GM12864 (cell line): ENCODE measurements at regions not wholly inside any gene's neighbourhood (a gene's known extent, or its start where the extent isn't known, plus 50 kb on each side); places are given as distances from the start of the nearest gene placed in this dataset.

Source experiments
- DNase-seq: peaks from one replicate; pipeline ENCODE4 v3.0.0-alpha.2; 2011; ENCODE audit warnings: low read depth
- H3K4me3 ChIP-seq: 2 replicates; pipeline ENCODE4 v1.5.1; 2011; ENCODE audit warnings: mild to moderate bottlenecking, low read depth, low read length, control low read depth
- CTCF ChIP-seq: IDR thresholded peaks from 2 replicates; pipeline ENCODE4 v1.5.1; 2011; ENCODE audit warnings: low read depth, mild to moderate bottlenecking, moderate library complexity, low read length, control low read depth, inconsistent platforms; ENCODE audit errors: missing control alignments

- DNase-seq, result no peak
- no peak overlapping the region for H3K4me3 ChIP-seq
- TF ChIP-seq CTCF, result no peak
These were observed 83.6 kb downstream of the XIST start for GRCh38 chrX:73768886-73769285.

GRCh38 chrX:73768160-73768559 is 84.4 kb downstream of the XIST start:
- TF ChIP-seq CTCF, result no peak
- H3K4me3 ChIP-seq, result no peak overlapping the region
- no peak for DNase-seq

- TF ChIP-seq CTCF, result no peak
- no peak for DNase-seq
- H3K4me3 ChIP-seq, result no peak overlapping the region
These were observed 85.5 kb downstream of the XIST start for GRCh38 chrX:73767017-73767416.

- no peak overlapping the region for H3K4me3 ChIP-seq
- no peak for DNase-seq
- no peak for TF ChIP-seq CTCF
These were observed 86.1 kb downstream of the XIST start for GRCh38 chrX:73766431-73766795.

GRCh38 chrX:73765776-73766430 is 86.6 kb downstream of the XIST start:
- no peak for DNase-seq
- H3K4me3 ChIP-seq, result no peak overlapping the region
- TF ChIP-seq CTCF, result no peak

- peak; percentile 8 for DNase-seq
- TF ChIP-seq CTCF, result no peak
- no peak overlapping the region for H3K4me3 ChIP-seq
These were observed 94.3 kb downstream of the XIST start for GRCh38 chrX:73758250-73758649.
